SK-N-SH (cell line): ENCODE measurements at regions not wholly inside any gene's neighbourhood (a gene's known extent, or its start where the extent isn't known, plus 50 kb on each side); places are given as distances from the start of the nearest gene placed in this dataset.
"Not testable (repeated sequence)": the region's sequence is repeated elsewhere in the genome, so short reads cannot be mapped to it uniquely, and the experiment has no call there.

Source experiments
- CTCF ChIP-seq: fragments of 200-600 bp; sonication (generic); IDR thresholded peaks from 2 replicates; pipeline ENCODE4 v1.6.1; 2017; ENCODE audit warnings: antibody characterized with exemption, mild to moderate bottlenecking, moderate library complexity
- EZH2phosphoT487 ChIP-seq: fragments of 200-600 bp; sonication (generic); IDR thresholded peaks from 2 replicates; pipeline ENCODE4 v1.6.1; 2017; ENCODE audit warnings: low read depth, mixed run types, mild to moderate bottlenecking, antibody characterized with exemption, moderate library complexity, borderline replicate concordance
- POLR2AphosphoS5 ChIP-seq: IDR thresholded peaks from 2 replicates; pipeline ENCODE4 v1.6.1; 2012; ENCODE audit warnings: low read depth, low read length
- YY1 ChIP-seq: IDR thresholded peaks from 2 replicates; pipeline ENCODE4 v1.4.0; 2012; ENCODE audit warnings: low read depth, mild to moderate bottlenecking

GRCh38 chr1:24268555-24268954 lies 50.6 kb upstream of the GRHL3 start:
- not testable (repeated sequence) for TF ChIP-seq EZH2phosphoT487, YY1, POLR2AphosphoS5, CTCF
